Urinary bladder (tissue), 3 donors: ENCODE measurements at regions not wholly inside any gene's neighbourhood (a gene's known extent, or its start where the extent isn't known, plus 50 kb on each side); places are given as distances from the start of the nearest gene placed in this dataset.
A peak's percentile ranks its signal among the peaks of the same experiment; 100 is the strongest.

Experiments
- DNase-seq: peaks from one replicate; pipeline ENCODE4 v3.0.0-alpha.2; 2015; ENCODE audit errors: extremely low spot score
- H3K27ac ChIP-seq: one replicate; pipeline ENCODE4 v1.5.1; 2013; ENCODE audit warnings: low read depth, mild to moderate bottlenecking, moderate library complexity
- H3K36me3 ChIP-seq: one replicate; pipeline ENCODE4 v1.6.1; 2013; ENCODE audit warnings: mild to moderate bottlenecking, moderate library complexity; ENCODE audit not compliant: insufficient read depth
- H3K4me1 ChIP-seq: one replicate; pipeline ENCODE4 v1.6.1; 2013; ENCODE audit warnings: mild to moderate bottlenecking, moderate library complexity; ENCODE audit not compliant: insufficient read depth
- H3K4me3 ChIP-seq: one replicate; pipeline ENCODE4 v1.5.1; 2013; ENCODE audit warnings: low read depth, low read length
- WGBS: extraction: QIAGEN DNeasy Blood & Tissue Kit; methylation state at CpG from one replicate; pipeline ENCODE4 v1.1.7; 2013; 5-methylcytosine and 5-hydroxymethylcytosine counted together
- donor health status: healthy with polysubstance abuse.
- donor health status: healthy.

GRCh38 chr12:3361146-3361545, 129.9 kb upstream of the PRMT8 start:
- 86% methylated on average over 6 of the region's 6 CpGs for WGBS
- DNase-seq: no peak
- H3K4me1 ChIP-seq: no peaks in the 10 kb centered on the region
- H3K27ac ChIP-seq: no peak overlapping the region
- no peak overlapping the region for H3K4me3 ChIP-seq
- H3K36me3 ChIP-seq: no peaks in the 10 kb centered on the region

- no peak for DNase-seq
- H3K36me3 ChIP-seq: no peaks in the 10 kb centered on the region
- no peak overlapping the region for H3K4me3 ChIP-seq
- 80% methylated on average over 6 of the region's 6 CpGs for WGBS
- H3K27ac ChIP-seq: no peak overlapping the region
- no peaks in the 10 kb centered on the region for H3K4me1 ChIP-seq
Measured at GRCh38 chr12:3362737-3363136, 128.3 kb upstream of the PRMT8 start.

GRCh38 chr12:3363608-3364007, 127.4 kb upstream of the PRMT8 start:
- Histone ChIP-seq H3K4me1 (no peaks in the 10 kb centered on the region), H3K4me3 (no peak overlapping the region), H3K27ac (no peak overlapping the region), H3K36me3 (no peaks in the 10 kb centered on the region)
- 74% methylated on average over 9 of the region's 9 CpGs for WGBS
- DNase-seq: no peak

GRCh38 chr12:3364226-3364625, 126.8 kb upstream of the PRMT8 start:
- Histone ChIP-seq H3K4me1 (no peaks in the 10 kb centered on the region), H3K4me3 (no peak overlapping the region), H3K36me3 (no peaks in the 10 kb centered on the region), H3K27ac (no peak overlapping the region)
- WGBS: 81% methylated on average over 5 of the region's 5 CpGs
- no peak for DNase-seq

- DNase-seq: no peak
- no peak overlapping the region for H3K27ac ChIP-seq
- 71% methylated on average over 13 of the region's 13 CpGs for WGBS
- H3K4me3 ChIP-seq: no peak overlapping the region
- H3K36me3 ChIP-seq: no peaks in the 10 kb centered on the region
- no peaks in the 10 kb centered on the region for H3K4me1 ChIP-seq
Measured at GRCh38 chr12:3364661-3365462, 126.1 kb upstream of the PRMT8 start.

- no peaks in the 10 kb centered on the region for H3K4me1 ChIP-seq
- H3K36me3 ChIP-seq: no peaks in the 10 kb centered on the region
- H3K4me3 ChIP-seq: peak overlapping the region; percentile 40
- WGBS: 4% methylated on average over 87 of the region's 87 CpGs
- no peak for DNase-seq
- H3K27ac ChIP-seq: no peak overlapping the region
Measured at GRCh38 chr12:3365463-3366411, 125.3 kb upstream of the PRMT8 start.

GRCh38 chr12:3366451-3367110, 124.4 kb upstream of the PRMT8 start:
- WGBS: 44% methylated on average over 26 of the region's 26 CpGs
- no peak for DNase-seq
- Histone ChIP-seq H3K27ac (no peak overlapping the region), H3K4me1 (no peaks in the 10 kb centered on the region), H3K4me3 (peak overlapping the region; percentile 40), H3K36me3 (no peaks in the 10 kb centered on the region)

- no peaks in the 10 kb centered on the region for H3K36me3 ChIP-seq
- no peak overlapping the region for H3K4me3 ChIP-seq
- DNase-seq: no peak
- WGBS: 85% methylated on average over 16 of the region's 16 CpGs
- H3K27ac ChIP-seq: no peak overlapping the region
- no peaks in the 10 kb centered on the region for H3K4me1 ChIP-seq
Measured at GRCh38 chr12:3367750-3368444, 123.1 kb upstream of the PRMT8 start.

- WGBS: 28% methylated on average over 4 of the region's 4 CpGs
- H3K4me1 ChIP-seq: no peaks in the 10 kb centered on the region
- H3K36me3 ChIP-seq: no peaks in the 10 kb centered on the region
- H3K27ac ChIP-seq: no peak overlapping the region
- no peak for DNase-seq
- no peak overlapping the region for H3K4me3 ChIP-seq
Measured at GRCh38 chr12:3371018-3371417, 120.0 kb upstream of the PRMT8 start.

GRCh38 chr12:3375326-3375725, 115.7 kb upstream of the PRMT8 start:
- H3K36me3 ChIP-seq: no peaks in the 10 kb centered on the region
- 78% methylated on average over 4 of the region's 4 CpGs for WGBS
- no peaks in the 10 kb centered on the region for H3K4me1 ChIP-seq
- no peak for DNase-seq
- H3K4me3 ChIP-seq: no peak overlapping the region
- no peak overlapping the region for H3K27ac ChIP-seq

- Histone ChIP-seq H3K36me3 (no peaks in the 10 kb centered on the region), H3K4me3 (no peak overlapping the region), H3K27ac (no peak overlapping the region), H3K4me1 (no peaks in the 10 kb centered on the region)
- no peak for DNase-seq
- WGBS: 81% methylated on average over 5 of the region's 5 CpGs
Measured at GRCh38 chr12:3376779-3377455, 114.1 kb upstream of the PRMT8 start.

- H3K4me3 ChIP-seq: no peak overlapping the region
- H3K27ac ChIP-seq: no peak overlapping the region
- H3K4me1 ChIP-seq: no peaks in the 10 kb centered on the region
- 86% methylated on average over 4 of the region's 4 CpGs for WGBS
- no peaks in the 10 kb centered on the region for H3K36me3 ChIP-seq
- no peak for DNase-seq
Measured at GRCh38 chr12:3378655-3379054, 112.3 kb upstream of the PRMT8 start.

- no peaks in the 10 kb centered on the region for H3K4me1 ChIP-seq
- no peak overlapping the region for H3K4me3 ChIP-seq
- H3K27ac ChIP-seq: no peak overlapping the region
- H3K36me3 ChIP-seq: no peaks in the 10 kb centered on the region
- no peak for DNase-seq
- 60% methylated on average over 6 of the region's 6 CpGs for WGBS
Measured at GRCh38 chr12:3379079-3379478, 111.9 kb upstream of the PRMT8 start.
